H9 (cell line): ENCODE measurements at regions not wholly inside any gene's neighbourhood (a gene's known extent, or its start where the extent isn't known, plus 50 kb on each side); places are given as distances from the start of the nearest gene placed in this dataset.

Experiments
- DNase-seq: peaks from one replicate; pipeline ENCODE4 v3.0.0-alpha.2; 2017
- H2AFZ ChIP-seq: one replicate; pipeline ENCODE4 v1.6.1; 2013; ENCODE audit warnings: mild to moderate bottlenecking, low read length, control low read depth, moderate library complexity
- H2AK5ac ChIP-seq: 2 replicates; pipeline ENCODE4 v1.6.1; 2013; ENCODE audit warnings: low read length, control low read depth, mixed read lengths; ENCODE audit not compliant: insufficient read length
- H2BK120ac ChIP-seq: one replicate; pipeline ENCODE4 v1.6.1; 2013; ENCODE audit warnings: low read depth, mild to moderate bottlenecking, low read length, control low read depth, inconsistent platforms; ENCODE audit not compliant: poor library complexity, severe bottlenecking
- H2BK12ac ChIP-seq: 2 replicates; pipeline ENCODE4 v1.6.1; 2013; ENCODE audit warnings: low read length, control low read depth, mixed read lengths, low read depth; ENCODE audit not compliant: insufficient read length
- H2BK15ac ChIP-seq: 2 replicates; pipeline ENCODE4 v1.6.1; 2013; ENCODE audit warnings: low read depth, low read length, control low read depth
- H2BK20ac ChIP-seq: one replicate; pipeline ENCODE4 v1.6.1; 2013; ENCODE audit warnings: low read depth, mild to moderate bottlenecking, low read length, control low read depth, inconsistent platforms; ENCODE audit not compliant: poor library complexity, severe bottlenecking
- H2BK5ac ChIP-seq: 2 replicates; pipeline ENCODE4 v1.6.1; 2013; ENCODE audit warnings: low read length, control low read depth, mixed read lengths; ENCODE audit not compliant: insufficient read length
- H3K14ac ChIP-seq: 2 replicates; pipeline ENCODE4 v1.6.1; 2013; ENCODE audit warnings: low read length, control low read depth; ENCODE audit not compliant: insufficient read depth
- H3K18ac ChIP-seq: 2 replicates; pipeline ENCODE4 v1.6.1; 2013; ENCODE audit warnings: low read depth, mild to moderate bottlenecking, mixed read lengths, low read length, control low read depth; ENCODE audit not compliant: insufficient read length
- H3K23ac ChIP-seq: 2 replicates; pipeline ENCODE4 v1.6.1; 2013; ENCODE audit warnings: low read length, control low read depth, mixed read lengths, low read depth; ENCODE audit not compliant: insufficient read length
- H3K23me2 ChIP-seq: 2 replicates; pipeline ENCODE4 v1.6.1; 2013; ENCODE audit warnings: low read depth, mild to moderate bottlenecking, mixed read lengths, low read length, control low read depth; ENCODE audit not compliant: insufficient read length, poor library complexity, severe bottlenecking
- H3K27ac ChIP-seq: 2 replicates; pipeline ENCODE4 v1.5.1; 2013; ENCODE audit warnings: low read length, control low read depth, mixed read lengths, low read depth; ENCODE audit not compliant: insufficient read length
- H3K27me3 ChIP-seq: 2 replicates; pipeline ENCODE4 v1.6.1; 2013; ENCODE audit warnings: low read length, control low read depth, inconsistent platforms; ENCODE audit not compliant: insufficient read depth
- H3K4ac ChIP-seq: 2 replicates; pipeline ENCODE4 v1.6.1; 2013; ENCODE audit warnings: low read depth, mild to moderate bottlenecking, control low read depth, inconsistent platforms, low read length, moderate library complexity
- H3K4me1 ChIP-seq: 2 replicates; pipeline ENCODE4 v1.6.1; 2013; ENCODE audit warnings: low read length, control low read depth, inconsistent platforms; ENCODE audit not compliant: insufficient read depth
- H3K4me2 ChIP-seq: 2 replicates; pipeline ENCODE4 v1.6.1; 2013; ENCODE audit warnings: low read length, control low read depth, mixed read lengths; ENCODE audit not compliant: insufficient read length, insufficient read depth
- H3K56ac ChIP-seq: 2 replicates; pipeline ENCODE4 v1.6.1; 2013; ENCODE audit warnings: low read depth, mild to moderate bottlenecking, mixed read lengths, low read length, control low read depth; ENCODE audit not compliant: insufficient read length
- H3K79me1 ChIP-seq: 2 replicates; pipeline ENCODE4 v1.6.1; 2013; ENCODE audit warnings: low read depth, mild to moderate bottlenecking, moderate library complexity, low read length, control low read depth, inconsistent platforms; ENCODE audit not compliant: insufficient read depth, poor library complexity, severe bottlenecking
- H3K79me2 ChIP-seq: 2 replicates; pipeline ENCODE4 v1.6.1; 2013; ENCODE audit warnings: low read length, control low read depth, inconsistent platforms; ENCODE audit not compliant: insufficient read depth
- H3K9ac ChIP-seq: 2 replicates; pipeline ENCODE4 v1.6.1; 2013; ENCODE audit warnings: low read length, control low read depth, mixed read lengths; ENCODE audit not compliant: insufficient read length; ENCODE audit errors: extremely low read depth
- H3K9me3 ChIP-seq: one replicate; pipeline ENCODE4 v1.6.1; 2013; ENCODE audit warnings: low read depth, low read length, inconsistent platforms; ENCODE audit not compliant: control insufficient read depth
- H3T11ph ChIP-seq: one replicate; pipeline ENCODE4 v1.6.1; 2013; ENCODE audit warnings: mild to moderate bottlenecking, low read length, control low read depth, inconsistent platforms
- H4K20me1 ChIP-seq: one replicate; pipeline ENCODE4 v1.6.1; 2013; ENCODE audit not compliant: control insufficient read depth, insufficient read length, insufficient read depth
- H4K5ac ChIP-seq: 2 replicates; pipeline ENCODE4 v1.6.1; 2013; ENCODE audit warnings: low read depth, mild to moderate bottlenecking, mixed read lengths, low read length, control low read depth; ENCODE audit not compliant: insufficient read length
- H4K8ac ChIP-seq: replicated peaks from 2 replicates; pipeline ENCODE4 v1.6.1; 2013; ENCODE audit warnings: low read length, control low read depth, mixed read lengths, low read depth; ENCODE audit not compliant: insufficient read length
- H4K91ac ChIP-seq: 2 replicates; pipeline ENCODE4 v1.6.1; 2013; ENCODE audit warnings: low read depth, mild to moderate bottlenecking, moderate library complexity, mixed read lengths, low read length, control low read depth; ENCODE audit not compliant: insufficient read length
- H3K27ac Mint-ChIP-seq, 3 experiments: 2 replicates in 2 of 3; 3 replicates in 1 of 3; pipeline ENCODE4 v1.8.0; 2020 to 2021; ENCODE audit warnings: mixed read lengths in 3 of 3, mild to moderate bottlenecking in 1 of 3, moderate library complexity in 1 of 3
- H3K27me3 Mint-ChIP-seq: 2 replicates; pipeline ENCODE4 v1.8.0; 2021; ENCODE audit warnings: low read depth, mild to moderate bottlenecking, moderate library complexity, mixed read lengths
- H3K36me3 Mint-ChIP-seq, 3 experiments: 2 replicates in 2 of 3; 3 replicates in 1 of 3; pipeline ENCODE4 v1.8.0; 2020 to 2021; ENCODE audit warnings: low read depth in 3 of 3, mixed read lengths in 3 of 3; ENCODE audit not compliant: insufficient read depth in 1 of 3
- H3K4me1 Mint-ChIP-seq, 2 experiments: 2 replicates each; pipeline ENCODE4 v1.8.0; 2020; ENCODE audit warnings: mixed read lengths in 2 of 2
- H3K4me3 Mint-ChIP-seq, 2 experiments: 2 replicates in 1 of 2; 3 replicates in 1 of 2; pipeline ENCODE4 v1.8.0; 2020 to 2021; ENCODE audit warnings: mild to moderate bottlenecking in 2 of 2, mixed read lengths in 2 of 2, moderate library complexity in 1 of 2
- H3K9me3 Mint-ChIP-seq, 2 experiments: 2 replicates in 1 of 2; 3 replicates in 1 of 2; pipeline ENCODE4 v1.8.0; 2020; ENCODE audit warnings: mild to moderate bottlenecking in 2 of 2, mixed read lengths in 2 of 2, moderate library complexity in 1 of 2
- CTCF ChIP-seq: fragments of 200-600 bp; sonication (generic); conservative IDR thresholded peaks from 3 replicates; pipeline ENCODE4 v1.8.0; 2021; ENCODE audit warnings: antibody characterized with exemption, mild to moderate bottlenecking
- WGBS: extraction: QIAGEN DNeasy Blood & Tissue Kit; methylation state at CpG from one replicate; pipeline ENCODE4 v1.1.7; 2013; ENCODE audit warnings: missing lambda C conversion rate, low lambda C conversion rate, mixed read lengths; ENCODE audit not compliant: insufficient read length; ENCODE audit errors: extremely low coverage; 5-methylcytosine and 5-hydroxymethylcytosine counted together

GRCh38 chr6:156658186-156658965 lies 118.8 kb upstream of the ARID1B start:
- H3K4me3 Mint-ChIP-seq: no peak overlapping the region
- TF ChIP-seq CTCF: no peak
- no peak for DNase-seq
- Histone ChIP-seq H3K27ac (no peak overlapping the region), H3K18ac (no peak overlapping the region), H3K56ac (no peak overlapping the region), H3T11ph (no peak overlapping the region), H3K9me3 (no peaks in the 10 kb centered on the region), H2AFZ (no peak overlapping the region), H3K79me2 (no peaks in the 10 kb centered on the region), H3K14ac (no peak overlapping the region), H2BK20ac (no peak overlapping the region), H3K79me1 (no peaks in the 10 kb centered on the region), H2AK5ac (no peak overlapping the region), H2BK15ac (no peak overlapping the region), H3K4me2 (no peak overlapping the region), H4K91ac (no peak overlapping the region), H3K23me2 (no peaks in the 10 kb centered on the region), H4K8ac (no peak overlapping the region), H3K4ac (no peak overlapping the region), H3K9ac (no peak overlapping the region), H3K27me3 (no peaks in the 10 kb centered on the region), H4K5ac (no peak overlapping the region), H2BK12ac (no peak overlapping the region), H2BK5ac (no peak overlapping the region), H3K23ac (no peak overlapping the region), H3K4me1 (0 out of 2 replicates have a peak, but pooled peaks cover 3% of the 10 kb centered on the region), H2BK120ac (no peak overlapping the region), H4K20me1 (no peaks in the 10 kb centered on the region)
- peaks cover 9% of the 10 kb centered on the region for H3K27me3 Mint-ChIP-seq
- peaks cover 16% of the 10 kb centered on the region in 2 experiments for H3K9me3 Mint-ChIP-seq
- peaks cover 43 to 52% of the 10 kb centered on the region in 2 experiments for H3K4me1 Mint-ChIP-seq
- peaks cover 0 to 23% (median 12%) of the 10 kb centered on the region in 3 experiments; a peak in 5 of 7 replicates for H3K36me3 Mint-ChIP-seq
- WGBS: no CpG with 5 or more reads among the region's 12 CpGs
- no peak overlapping the region for H3K27ac Mint-ChIP-seq
